ENCODE measurements at regions not wholly inside any gene's neighbourhood (a gene's known extent, or its start where the extent isn't known, plus 50 kb on each side); places are given as distances from the start of the nearest gene placed in this dataset.

DNA sequence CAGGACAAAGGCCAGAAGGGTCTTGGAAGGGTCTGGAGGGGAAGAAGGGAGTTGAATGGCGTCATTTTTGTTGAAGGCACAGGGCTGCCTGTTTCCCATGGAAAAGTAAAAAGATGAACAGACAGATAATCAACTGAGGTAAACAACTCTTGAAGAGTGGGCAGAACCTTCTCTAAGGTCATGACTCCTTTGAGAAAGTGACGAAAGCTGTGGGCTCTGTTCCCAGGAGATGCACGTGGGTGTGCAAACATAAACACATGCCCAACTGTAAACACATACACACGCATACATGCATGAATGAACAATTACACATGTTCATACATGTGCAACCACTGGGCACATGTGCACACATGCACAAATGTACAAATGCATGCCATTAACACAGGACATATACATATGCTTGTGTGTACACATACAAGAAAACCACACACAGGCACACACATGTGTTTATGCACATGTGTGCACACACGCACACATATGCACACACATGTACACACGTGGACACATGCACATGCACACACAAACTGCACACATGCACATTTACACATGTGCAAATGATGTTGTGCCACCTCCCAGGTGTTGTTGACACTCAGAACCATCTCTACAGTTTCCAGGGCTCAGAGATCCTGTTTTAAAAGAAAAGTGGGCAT lies 143.3 kb downstream of the GADD45G start:
- Histone ChIP-seq H3K27ac (ENCODE audit: low read depth, low read length) (no peak overlapping the region), H4K20me1 (ENCODE audit: low read depth, low read length) (no peaks in the 10 kb centered on the region), H3K4me3 (ENCODE audit: insufficient read depth, low read length, poor library complexity, severe bottlenecking) (no peak overlapping the region), H3K27me3 (ENCODE audit: low read length) (no peaks in the 10 kb centered on the region), H3K9me3 (ENCODE audit: insufficient read depth, low read length) (no peaks in the 10 kb centered on the region), H3K36me3 (ENCODE audit: low read length) (no peaks in the 10 kb centered on the region), H3K9me2 (replicated peaks; ENCODE audit: insufficient read depth, low read length) (no peaks in the 10 kb centered on the region), H3K79me2 (ENCODE audit: insufficient read depth, low read length) (no peaks in the 10 kb centered on the region), H3F3A (ENCODE audit: insufficient read depth) (no peaks in the 10 kb centered on the region), H3K9ac (ENCODE audit: low read length) (no peak overlapping the region), H3K4me2 (ENCODE audit: low read depth, low read length, poor library complexity, severe bottlenecking) (no peak overlapping the region), H2AFZ (ENCODE audit: low read depth, low read length, severe bottlenecking) (no peak overlapping the region)
- TF ChIP-seq EZH2phosphoT487 (conservative IDR thresholded peaks at IDR 0.05; ENCODE audit: low read length), result no peak
- TF ChIP-seq, protein P1, sequence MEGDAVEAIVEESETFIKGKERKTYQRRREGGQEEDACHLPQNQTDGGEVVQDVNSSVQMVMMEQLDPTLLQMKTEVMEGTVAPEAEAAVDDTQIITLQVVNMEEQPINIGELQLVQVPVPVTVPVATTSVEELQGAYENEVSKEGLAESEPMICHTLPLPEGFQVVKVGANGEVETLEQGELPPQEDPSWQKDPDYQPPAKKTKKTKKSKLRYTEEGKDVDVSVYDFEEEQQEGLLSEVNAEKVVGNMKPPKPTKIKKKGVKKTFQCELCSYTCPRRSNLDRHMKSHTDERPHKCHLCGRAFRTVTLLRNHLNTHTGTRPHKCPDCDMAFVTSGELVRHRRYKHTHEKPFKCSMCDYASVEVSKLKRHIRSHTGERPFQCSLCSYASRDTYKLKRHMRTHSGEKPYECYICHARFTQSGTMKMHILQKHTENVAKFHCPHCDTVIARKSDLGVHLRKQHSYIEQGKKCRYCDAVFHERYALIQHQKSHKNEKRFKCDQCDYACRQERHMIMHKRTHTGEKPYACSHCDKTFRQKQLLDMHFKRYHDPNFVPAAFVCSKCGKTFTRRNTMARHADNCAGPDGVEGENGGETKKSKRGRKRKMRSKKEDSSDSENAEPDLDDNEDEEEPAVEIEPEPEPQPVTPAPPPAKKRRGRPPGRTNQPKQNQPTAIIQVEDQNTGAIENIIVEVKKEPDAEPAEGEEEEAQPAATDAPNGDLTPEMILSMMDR (IDR thresholded peaks at IDR 0.05; ENCODE audit: insufficient read depth, low read length, poor library complexity, severe bottlenecking), result no peak

DNA sequence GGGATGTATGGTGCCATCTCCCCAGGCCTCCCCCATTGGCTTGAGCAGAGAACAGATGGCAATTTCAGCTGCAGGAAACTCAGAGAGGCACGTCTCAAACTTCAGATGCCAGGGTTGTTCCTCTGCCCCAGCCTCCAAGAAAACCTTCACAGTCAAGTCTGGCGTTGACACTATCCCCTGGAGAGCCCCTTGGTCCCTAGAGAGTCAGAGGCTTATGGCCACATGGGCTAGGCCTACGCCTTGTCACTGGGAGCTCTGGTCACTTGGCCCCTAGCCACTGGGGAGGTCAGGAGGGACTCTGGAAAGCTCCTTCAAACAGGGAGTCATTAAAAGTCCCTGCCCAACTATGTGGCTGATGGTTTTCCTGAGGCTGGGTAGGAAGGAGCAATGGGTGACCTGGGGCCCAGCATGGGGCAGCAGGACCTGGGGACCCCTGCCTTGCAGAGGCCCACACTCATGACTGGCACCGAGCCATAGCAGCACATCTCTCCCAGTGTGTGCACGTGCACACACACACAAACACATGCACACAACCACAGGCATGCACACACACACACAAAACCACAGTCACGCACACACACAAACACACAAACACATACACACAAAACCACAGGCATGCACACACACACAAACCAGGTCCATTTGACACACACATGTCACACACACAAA lies 144.2 kb downstream of the GADD45G start:
- Histone ChIP-seq H4K20me1 (ENCODE audit: low read depth, low read length) (no peaks in the 10 kb centered on the region), H3K4me3 (ENCODE audit: insufficient read depth, low read length, poor library complexity, severe bottlenecking) (no peak overlapping the region), H3F3A (ENCODE audit: insufficient read depth) (no peaks in the 10 kb centered on the region), H3K36me3 (ENCODE audit: low read length) (no peaks in the 10 kb centered on the region), H2AFZ (ENCODE audit: low read depth, low read length, severe bottlenecking) (no peak overlapping the region), H3K4me2 (ENCODE audit: low read depth, low read length, poor library complexity, severe bottlenecking) (no peak overlapping the region), H3K27ac (ENCODE audit: low read depth, low read length) (no peak overlapping the region), H3K9me2 (replicated peaks; ENCODE audit: insufficient read depth, low read length) (no peaks in the 10 kb centered on the region), H3K9me3 (ENCODE audit: insufficient read depth, low read length) (no peaks in the 10 kb centered on the region), H3K9ac (ENCODE audit: low read length) (no peak overlapping the region), H3K27me3 (ENCODE audit: low read length) (no peaks in the 10 kb centered on the region), H3K79me2 (ENCODE audit: insufficient read depth, low read length) (no peaks in the 10 kb centered on the region)
- TF ChIP-seq, protein P1 (IDR thresholded peaks at IDR 0.05; ENCODE audit: insufficient read depth, low read length, poor library complexity, severe bottlenecking), result no peak
- TF ChIP-seq EZH2phosphoT487 (conservative IDR thresholded peaks at IDR 0.05; ENCODE audit: low read length), result no peak

DNA sequence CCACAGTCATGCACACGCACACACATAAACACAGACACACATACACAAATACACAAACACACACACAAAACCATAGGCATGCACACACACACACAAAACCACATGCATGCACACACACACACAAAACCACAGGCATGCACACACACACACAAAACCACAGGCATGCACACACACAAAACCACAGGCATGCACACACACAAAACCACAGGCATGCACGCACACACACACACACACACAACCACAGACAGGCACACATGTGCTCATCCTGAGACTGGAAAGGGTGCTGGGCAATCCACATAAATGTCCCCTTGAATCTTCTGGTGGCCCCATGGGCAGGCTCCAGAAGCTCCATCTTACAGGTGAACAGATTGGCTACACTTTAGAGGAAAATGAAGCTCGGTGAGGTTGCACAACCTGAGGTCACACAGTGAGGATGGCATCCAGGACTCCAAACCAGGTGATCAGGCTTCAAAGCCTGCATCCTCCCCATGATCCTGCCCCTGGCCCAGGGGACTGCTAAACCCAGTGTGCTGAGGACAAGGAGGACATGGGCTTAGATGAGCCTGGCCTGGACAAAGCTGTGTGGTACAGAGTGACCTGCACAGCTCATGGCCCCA lies 144.8 kb downstream of the GADD45G start:
- Histone ChIP-seq H3K9ac (ENCODE audit: low read length) (no peak overlapping the region), H3K79me2 (ENCODE audit: insufficient read depth, low read length) (no peaks in the 10 kb centered on the region), H4K20me1 (ENCODE audit: low read depth, low read length) (no peaks in the 10 kb centered on the region), H3K27me3 (ENCODE audit: low read length) (no peaks in the 10 kb centered on the region), H3K27ac (ENCODE audit: low read depth, low read length) (no peak overlapping the region), H3K4me3 (ENCODE audit: insufficient read depth, low read length, poor library complexity, severe bottlenecking) (no peak overlapping the region), H3K4me2 (ENCODE audit: low read depth, low read length, poor library complexity, severe bottlenecking) (no peak overlapping the region), H3K36me3 (ENCODE audit: low read length) (no peaks in the 10 kb centered on the region), H3K9me3 (ENCODE audit: insufficient read depth, low read length) (no peaks in the 10 kb centered on the region), H2AFZ (ENCODE audit: low read depth, low read length, severe bottlenecking) (no peak overlapping the region), H3F3A (ENCODE audit: insufficient read depth) (no peaks in the 10 kb centered on the region), H3K9me2 (replicated peaks; ENCODE audit: insufficient read depth, low read length) (no peaks in the 10 kb centered on the region)
- TF ChIP-seq, protein P1 (IDR thresholded peaks at IDR 0.05; ENCODE audit: insufficient read depth, low read length, poor library complexity, severe bottlenecking), result no peak
- TF ChIP-seq EZH2phosphoT487 (conservative IDR thresholded peaks at IDR 0.05; ENCODE audit: low read length), result no peak

All from SU-DHL-6 (cell line).